ENCODE measurements at regions not wholly inside any gene's neighbourhood (a gene's known extent, or its start where the extent isn't known, plus 50 kb on each side); places are given as distances from the start of the nearest gene placed in this dataset.

- no peaks in the 10 kb centered on the region for H3K27me3 ChIP-seq (ENCODE audit: control insufficient read depth in 1 of 2, insufficient read depth in 2 of 2, low read length in 2 of 2)
- H3K9ac ChIP-seq (ENCODE audit: low read length): no peak overlapping the region
- H3K36me3 ChIP-seq (ENCODE audit: insufficient read depth, low read length): no peaks in the 10 kb centered on the region
- no peak overlapping the region for H3K4me3 ChIP-seq (ENCODE audit: low read depth in 1 of 2, low read length in 2 of 2)
- peaks cover 17% of the 10 kb centered on the region for H3K4me1 ChIP-seq (ENCODE audit: insufficient read depth, low read length)
- H3K9me3 ChIP-seq (ENCODE audit: low read length): no peaks in the 10 kb centered on the region
- no peak overlapping the region for H3K27ac ChIP-seq (ENCODE audit: low read depth, low read length)
These were observed 109.5 kb upstream of the ARHGAP5 start for GRCh38 chr14:31967669-31967975.

GRCh38 chr14:31968107-31968810 lies 108.8 kb upstream of the ARHGAP5 start:
- no peaks in the 10 kb centered on the region for H3K36me3 ChIP-seq (ENCODE audit: insufficient read depth, low read length)
- no peak overlapping the region for H3K27ac ChIP-seq (ENCODE audit: low read depth, low read length)
- no peak overlapping the region for H3K9ac ChIP-seq (ENCODE audit: low read length)
- H3K9me3 ChIP-seq (ENCODE audit: low read length): no peaks in the 10 kb centered on the region
- no peaks in the 10 kb centered on the region for H3K27me3 ChIP-seq (ENCODE audit: control insufficient read depth in 1 of 2, insufficient read depth in 2 of 2, low read length in 2 of 2)
- H3K4me3 ChIP-seq (ENCODE audit: low read depth in 1 of 2, low read length in 2 of 2): no peak overlapping the region
- H3K4me1 ChIP-seq (ENCODE audit: insufficient read depth, low read length): peaks cover 17% of the 10 kb centered on the region

- H3K36me3 ChIP-seq (ENCODE audit: insufficient read depth, low read length): no peaks in the 10 kb centered on the region
- peaks cover 17% of the 10 kb centered on the region for H3K4me1 ChIP-seq (ENCODE audit: insufficient read depth, low read length)
- H3K27me3 ChIP-seq (ENCODE audit: control insufficient read depth in 1 of 2, insufficient read depth in 2 of 2, low read length in 2 of 2): no peaks in the 10 kb centered on the region
- H3K9me3 ChIP-seq (ENCODE audit: low read length): no peaks in the 10 kb centered on the region
- H3K4me3 ChIP-seq (ENCODE audit: low read depth in 1 of 2, low read length in 2 of 2): no peak overlapping the region
- no peak overlapping the region for H3K9ac ChIP-seq (ENCODE audit: low read length)
- no peak overlapping the region for H3K27ac ChIP-seq (ENCODE audit: low read depth, low read length)
These were observed 108.0 kb upstream of the ARHGAP5 start for GRCh38 chr14:31968956-31969698.

- no peaks in the 10 kb centered on the region for H3K36me3 ChIP-seq (ENCODE audit: insufficient read depth, low read length)
- no peak overlapping the region for H3K27ac ChIP-seq (ENCODE audit: low read depth, low read length)
- no peak overlapping the region for H3K4me3 ChIP-seq (ENCODE audit: low read depth in 1 of 2, low read length in 2 of 2)
- no peaks in the 10 kb centered on the region for H3K27me3 ChIP-seq (ENCODE audit: control insufficient read depth in 1 of 2, insufficient read depth in 2 of 2, low read length in 2 of 2)
- H3K4me1 ChIP-seq (ENCODE audit: insufficient read depth, low read length): peaks cover 17% of the 10 kb centered on the region
- H3K9me3 ChIP-seq (ENCODE audit: low read length): no peaks in the 10 kb centered on the region
- H3K9ac ChIP-seq (ENCODE audit: low read length): no peak overlapping the region
These were observed 107.3 kb upstream of the ARHGAP5 start for GRCh38 chr14:31969699-31970240.

- H3K27me3 ChIP-seq (ENCODE audit: control insufficient read depth in 1 of 2, insufficient read depth in 2 of 2, low read length in 2 of 2): no peaks in the 10 kb centered on the region
- peaks cover 16% of the 10 kb centered on the region for H3K4me1 ChIP-seq (ENCODE audit: insufficient read depth, low read length)
- H3K9me3 ChIP-seq (ENCODE audit: low read length): no peaks in the 10 kb centered on the region
- no peak overlapping the region for H3K9ac ChIP-seq (ENCODE audit: low read length)
- no peaks in the 10 kb centered on the region for H3K36me3 ChIP-seq (ENCODE audit: insufficient read depth, low read length)
- no peak overlapping the region for H3K4me3 ChIP-seq (ENCODE audit: low read depth in 1 of 2, low read length in 2 of 2)
- H3K27ac ChIP-seq (ENCODE audit: low read depth, low read length): no peak overlapping the region
These were observed 106.4 kb upstream of the ARHGAP5 start for GRCh38 chr14:31970744-31971143.

GRCh38 chr14:31971612-31972011 lies 105.5 kb upstream of the ARHGAP5 start:
- Histone ChIP-seq H3K9me3 (ENCODE audit: low read length) (no peaks in the 10 kb centered on the region), H3K27me3 (ENCODE audit: control insufficient read depth in 1 of 2, insufficient read depth in 2 of 2, low read length in 2 of 2) (no peaks in the 10 kb centered on the region), H3K4me1 (ENCODE audit: insufficient read depth, low read length) (peaks cover 9% of the 10 kb centered on the region), H3K9ac (ENCODE audit: low read length) (no peak overlapping the region), H3K36me3 (ENCODE audit: insufficient read depth, low read length) (no peaks in the 10 kb centered on the region), H3K27ac (ENCODE audit: low read depth, low read length) (no peak overlapping the region), H3K4me3 (ENCODE audit: low read depth in 1 of 2, low read length in 2 of 2) (no peak overlapping the region)

- H3K36me3 ChIP-seq (ENCODE audit: insufficient read depth, low read length): no peaks in the 10 kb centered on the region
- H3K9me3 ChIP-seq (ENCODE audit: low read length): no peaks in the 10 kb centered on the region
- H3K4me1 ChIP-seq (ENCODE audit: insufficient read depth, low read length): no peaks in the 10 kb centered on the region
- H3K27ac ChIP-seq (ENCODE audit: low read depth, low read length): no peak overlapping the region
- H3K9ac ChIP-seq (ENCODE audit: low read length): no peak overlapping the region
- no peak overlapping the region for H3K4me3 ChIP-seq (ENCODE audit: low read depth in 1 of 2, low read length in 2 of 2)
- H3K27me3 ChIP-seq (ENCODE audit: control insufficient read depth in 1 of 2, insufficient read depth in 2 of 2, low read length in 2 of 2): no peaks in the 10 kb centered on the region
These were observed 100.0 kb upstream of the ARHGAP5 start for GRCh38 chr14:31977001-31977556.

GRCh38 chr14:31978423-31978822 lies 98.7 kb upstream of the ARHGAP5 start:
- no peak overlapping the region for H3K4me3 ChIP-seq (ENCODE audit: low read depth in 1 of 2, low read length in 2 of 2)
- no peaks in the 10 kb centered on the region for H3K9me3 ChIP-seq (ENCODE audit: low read length)
- no peaks in the 10 kb centered on the region for H3K27me3 ChIP-seq (ENCODE audit: control insufficient read depth in 1 of 2, insufficient read depth in 2 of 2, low read length in 2 of 2)
- no peak overlapping the region for H3K27ac ChIP-seq (ENCODE audit: low read depth, low read length)
- H3K4me1 ChIP-seq (ENCODE audit: insufficient read depth, low read length): no peaks in the 10 kb centered on the region
- H3K36me3 ChIP-seq (ENCODE audit: insufficient read depth, low read length): no peaks in the 10 kb centered on the region
- H3K9ac ChIP-seq (ENCODE audit: low read length): no peak overlapping the region

GRCh38 chr14:31982642-31983041 lies 94.5 kb upstream of the ARHGAP5 start:
- H3K27me3 ChIP-seq (ENCODE audit: control insufficient read depth in 1 of 2, insufficient read depth in 2 of 2, low read length in 2 of 2): no peaks in the 10 kb centered on the region
- H3K9ac ChIP-seq (ENCODE audit: low read length): no peak overlapping the region
- H3K9me3 ChIP-seq (ENCODE audit: low read length): no peaks in the 10 kb centered on the region
- no peak overlapping the region for H3K4me3 ChIP-seq (ENCODE audit: low read depth in 1 of 2, low read length in 2 of 2)
- no peak overlapping the region for H3K27ac ChIP-seq (ENCODE audit: low read depth, low read length)
- no peaks in the 10 kb centered on the region for H3K36me3 ChIP-seq (ENCODE audit: insufficient read depth, low read length)
- no peaks in the 10 kb centered on the region for H3K4me1 ChIP-seq (ENCODE audit: insufficient read depth, low read length)

- Histone ChIP-seq H3K4me1 (ENCODE audit: insufficient read depth, low read length) (peaks cover 20% of the 10 kb centered on the region), H3K27ac (ENCODE audit: low read depth, low read length) (no peak overlapping the region), H3K27me3 (ENCODE audit: control insufficient read depth in 1 of 2, insufficient read depth in 2 of 2, low read length in 2 of 2) (no peaks in the 10 kb centered on the region), H3K4me3 (ENCODE audit: low read depth in 1 of 2, low read length in 2 of 2) (no peak overlapping the region), H3K9me3 (ENCODE audit: low read length) (no peaks in the 10 kb centered on the region), H3K36me3 (ENCODE audit: insufficient read depth, low read length) (no peaks in the 10 kb centered on the region), H3K9ac (ENCODE audit: low read length) (no peak overlapping the region)
These were observed 90.7 kb upstream of the ARHGAP5 start for GRCh38 chr14:31986405-31986804.

GRCh38 chr14:31987721-31988120 lies 89.4 kb upstream of the ARHGAP5 start:
- H3K4me3 ChIP-seq (ENCODE audit: low read depth in 1 of 2, low read length in 2 of 2): no peak overlapping the region
- H3K27me3 ChIP-seq (ENCODE audit: control insufficient read depth in 1 of 2, insufficient read depth in 2 of 2, low read length in 2 of 2): no peaks in the 10 kb centered on the region
- no peak overlapping the region for H3K27ac ChIP-seq (ENCODE audit: low read depth, low read length)
- no peaks in the 10 kb centered on the region for H3K36me3 ChIP-seq (ENCODE audit: insufficient read depth, low read length)
- H3K9me3 ChIP-seq (ENCODE audit: low read length): no peaks in the 10 kb centered on the region
- H3K4me1 ChIP-seq (ENCODE audit: insufficient read depth, low read length): peaks cover 31% of the 10 kb centered on the region
- H3K9ac ChIP-seq (ENCODE audit: low read length): no peak overlapping the region

Data from muscle layer of colon (tissue), 2 donors.